ENCODE measurements at regions not wholly inside any gene's neighbourhood (a gene's known extent, or its start where the extent isn't known, plus 50 kb on each side); places are given as distances from the start of the nearest gene placed in this dataset.

DNA sequence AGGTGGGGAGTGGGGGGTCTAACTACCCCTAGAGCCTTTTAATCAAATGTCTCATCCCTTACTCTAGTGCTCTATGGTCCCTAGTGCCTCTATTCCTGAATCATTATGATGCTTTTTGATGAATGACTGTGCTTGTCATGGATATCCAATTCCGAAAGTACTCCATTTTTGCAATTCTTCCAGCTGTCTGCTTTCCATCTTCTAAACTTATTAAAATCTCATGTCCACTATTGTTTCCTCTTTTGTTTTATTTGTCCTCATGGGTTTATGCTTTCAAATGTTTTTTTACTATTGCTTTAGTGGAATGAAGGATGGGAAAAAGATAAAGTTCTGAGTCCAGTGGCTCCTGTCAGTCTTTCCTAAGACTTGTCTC lies 77.2 kb upstream of the KCNMB2 start:
- WGBS: 89% methylated on average over 1 of the region's 1 CpG
- H3K4me3 ChIP-seq (ENCODE audit: low read depth in 1 of 3, low read length in 3 of 3): no peak overlapping the region
- TF ChIP-seq FOXA1 (IDR thresholded peaks at IDR 0.05) (no peak), JUND (IDR thresholded peaks at IDR 0.05) (no peak), FOXA2 (IDR thresholded peaks at IDR 0.05) (no peak)
- H3K9ac ChIP-seq (ENCODE audit: low read depth in 1 of 2, low read length in 2 of 2): no peak overlapping the region
- H3K27me3 ChIP-seq (ENCODE audit: control insufficient read depth in 4 of 4, insufficient read depth in 4 of 4, low read length in 3 of 4): no peaks in the 10 kb centered on the region
- DNase-seq (ENCODE audit: low spot score): no peak
- H3K36me3 ChIP-seq (ENCODE audit: control insufficient read depth in 4 of 4, insufficient read depth in 3 of 4, low read depth in 1 of 4, low read length in 3 of 4): no peaks in the 10 kb centered on the region
- H3K9me3 ChIP-seq (ENCODE audit: control insufficient read depth in 4 of 4, low read length in 3 of 4): no peaks in the 10 kb centered on the region
- H3K4me1 ChIP-seq (ENCODE audit: control insufficient read depth in 4 of 4, insufficient read depth in 4 of 4, low read length in 3 of 4): no peaks in the 10 kb centered on the region
- no peak overlapping the region for H3K27ac ChIP-seq (ENCODE audit: low read depth in 1 of 2, low read length in 2 of 2)

- Histone ChIP-seq H3K27me3 (ENCODE audit: control insufficient read depth in 4 of 4, insufficient read depth in 4 of 4, low read length in 3 of 4) (no peaks in the 10 kb centered on the region), H3K4me3 (ENCODE audit: low read depth in 1 of 3, low read length in 3 of 3) (no peak overlapping the region), H3K9me3 (ENCODE audit: control insufficient read depth in 4 of 4, low read length in 3 of 4) (no peaks in the 10 kb centered on the region), H3K4me1 (ENCODE audit: control insufficient read depth in 4 of 4, insufficient read depth in 4 of 4, low read length in 3 of 4) (no peaks in the 10 kb centered on the region), H3K36me3 (ENCODE audit: control insufficient read depth in 4 of 4, insufficient read depth in 3 of 4, low read depth in 1 of 4, low read length in 3 of 4) (no peaks in the 10 kb centered on the region), H3K27ac (ENCODE audit: low read depth in 1 of 2, low read length in 2 of 2) (no peak overlapping the region), H3K9ac (ENCODE audit: low read depth in 1 of 2, low read length in 2 of 2) (no peak overlapping the region)
- no peak for DNase-seq (ENCODE audit: low spot score)
- 69% methylated on average over 2 of the region's 2 CpGs for WGBS
- TF ChIP-seq FOXA2 (IDR thresholded peaks at IDR 0.05) (no peak), EGR1 (IDR thresholded peaks at IDR 0.05; ENCODE audit: low read depth in 2 of 2) (no peak), REST (IDR thresholded peaks at IDR 0.05) (no peak), TAF1 (conservative IDR thresholded peaks at IDR 0.05) (no peak), RXRA (IDR thresholded peaks at IDR 0.05) (no peak)
These were observed 70.7 kb upstream of the KCNMB2 start for GRCh38 chr3:178465260-178466180.

DNA sequence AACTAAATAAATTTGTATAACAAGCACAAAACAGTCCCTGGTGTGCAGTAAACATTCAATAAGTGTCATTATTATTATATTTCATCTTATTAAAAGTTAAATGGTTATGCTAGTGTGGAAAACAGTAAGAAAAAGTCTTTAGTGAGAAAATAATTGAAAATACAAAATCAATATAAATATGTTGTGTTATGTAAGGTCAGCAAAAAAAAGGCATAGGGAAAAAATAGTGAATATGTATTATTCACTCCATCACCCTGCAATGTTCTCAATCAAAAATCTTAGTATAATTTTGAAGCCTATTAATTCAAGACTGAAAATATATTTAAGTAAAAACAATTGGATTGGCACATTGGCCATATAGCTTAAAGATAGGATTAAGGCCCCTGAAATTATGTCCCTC lies 63.3 kb upstream of the KCNMB2 start:
- no peak overlapping the region for H3K4me3 ChIP-seq (ENCODE audit: low read depth in 1 of 3, low read length in 3 of 3)
- H3K36me3 ChIP-seq (ENCODE audit: control insufficient read depth in 4 of 4, insufficient read depth in 3 of 4, low read depth in 1 of 4, low read length in 3 of 4): no peaks in the 10 kb centered on the region
- H3K27me3 ChIP-seq (ENCODE audit: control insufficient read depth in 4 of 4, insufficient read depth in 4 of 4, low read length in 3 of 4): no peaks in the 10 kb centered on the region
- TF ChIP-seq JUND (IDR thresholded peaks at IDR 0.05) (no peak), HNF4G (IDR thresholded peaks at IDR 0.05) (no peak), SP1 (IDR thresholded peaks at IDR 0.05) (no peak), EGR1 (IDR thresholded peaks at IDR 0.05; ENCODE audit: low read depth in 2 of 2) (no peak), GABPA (IDR thresholded peaks at IDR 0.05 in 1 of 2, conservative IDR thresholded peaks at IDR 0.05 in 1 of 2) (no peak), NR2F2 (IDR thresholded peaks at IDR 0.05) (no peak), REST (IDR thresholded peaks at IDR 0.05) (no peak), ZBTB33 (IDR thresholded peaks at IDR 0.05) (no peak), RAD21 (IDR thresholded peaks at IDR 0.05) (no peak)
- no peak overlapping the region for H3K9ac ChIP-seq (ENCODE audit: low read depth in 1 of 2, low read length in 2 of 2)
- H3K9me3 ChIP-seq (ENCODE audit: control insufficient read depth in 4 of 4, low read length in 3 of 4): no peaks in the 10 kb centered on the region
- no peak for DNase-seq (ENCODE audit: low spot score)
- H3K4me1 ChIP-seq (ENCODE audit: control insufficient read depth in 4 of 4, insufficient read depth in 4 of 4, low read length in 3 of 4): no peaks in the 10 kb centered on the region
- H3K27ac ChIP-seq (ENCODE audit: low read depth in 1 of 2, low read length in 2 of 2): no peak overlapping the region
